Heart left ventricle (tissue), 16 donors: ENCODE measurements at regions not wholly inside any gene's neighbourhood (a gene's known extent, or its start where the extent isn't known, plus 50 kb on each side); places are given as distances from the start of the nearest gene placed in this dataset.
"Not testable (repeated sequence)": the region's sequence is repeated elsewhere in the genome, so short reads cannot be mapped to it uniquely, and the experiment has no call there.

Experiments
- ATAC-seq, 4 donors: fragments of 200-7000 bp; cut with Tn5 transposase; one replicate each; pipeline ENCODE4 v1.9.1; 2020 to 2022; ENCODE audit warnings: moderate library complexity in 4 of 4, mild to moderate bottlenecking in 3 of 4, moderate number of reproducible peaks in 1 of 4
- DNase-seq, 5 donors: peaks; one replicate each; pipeline ENCODE4 v3.0.0-alpha.2; 2020
- H3K27ac ChIP-seq, 12 donors: fragments of 200-600 bp; sonication (generic) in 4 of 12; one replicate each; pipeline versions ENCODE4 v1.5.0 to v1.8.0; 2016 to 2022; ENCODE audit warnings: mild to moderate bottlenecking in 2 of 12
- H3K27me3 ChIP-seq, 9 donors: fragments of 200-600 bp; sonication (generic) in 2 of 9; one replicate each; pipeline versions ENCODE4 v1.5.1 to v1.8.0; 2016 to 2022; ENCODE audit warnings: mild to moderate bottlenecking in 3 of 9
- H3K36me3 ChIP-seq, 9 donors: fragments of 200-600 bp; sonication (generic) in 2 of 9; one replicate each; pipeline versions ENCODE4 v1.5.0 to v1.8.0; 2018 to 2022; ENCODE audit warnings: mild to moderate bottlenecking in 2 of 9
- H3K4me1 ChIP-seq, 12 donors: fragments of 200-600 bp; sonication (generic) in 4 of 12; one replicate each; pipeline versions ENCODE4 v1.5.0 to v1.8.0; 2016 to 2022; ENCODE audit warnings: mild to moderate bottlenecking in 3 of 12
- H3K4me3 ChIP-seq, 12 donors: fragments of 200-600 bp; sonication (generic) in 4 of 12; one replicate each; pipeline versions ENCODE4 v1.5.0 to v1.8.0; 2017 to 2022; ENCODE audit warnings: mild to moderate bottlenecking in 9 of 12, moderate library complexity in 4 of 12
- H3K9me3 ChIP-seq, 12 donors: fragments of 200-600 bp; sonication (generic) in 4 of 12; one replicate each; pipeline versions ENCODE4 v1.5.0 to v1.8.0; 2016 to 2022; ENCODE audit warnings: mild to moderate bottlenecking in 1 of 12
- CTCF ChIP-seq, 12 donors: fragments of 200-600 bp; sonication (generic) in 4 of 12; IDR thresholded peaks; one replicate each; pipeline versions ENCODE4 v1.5.0 to v1.8.0; 2018 to 2022; ENCODE audit warnings: antibody characterized with exemption in 12 of 12, mild to moderate bottlenecking in 5 of 12
- POLR2A ChIP-seq, 2 donors: fragments of 450-650 bp; IDR thresholded peaks; one replicate each; pipeline ENCODE4 v1.6.1; 2017; ENCODE audit warnings: antibody characterized with exemption in 2 of 2, mild to moderate bottlenecking in 2 of 2, moderate library complexity in 2 of 2
- WGBS, 4 donors: extraction: QIAGEN DNeasy Blood & Tissue Kit in 2 of 4; methylation state at CpG; one replicate each; pipeline versions ENCODE4 v1.1.5 to v1.1.7; 2013 to 2018; 5-methylcytosine and 5-hydroxymethylcytosine counted together
- intact Hi-C, 10 donors: fragments of 100-400 bp; cut with DNase I; formaldehyde crosslinking; loops; one replicate each; pipeline versions ENCODE4 v1.11.1 to v1.14.2; 2022
- donor health status: ischemic (EF 13 %, LVEDD 7.1; RV severe dilation, severe dysfunction).
- donor health status: healthy with polysubstance abuse.
- donor health status: DM: no; HTN: yes; CAD: no.
- donor health status: DM: no; HTN: no; CAD: no.
- donor health status: ischemic (EF 25% LVEDD 6.9; RV normal size, moderate dysfunction).
- donor health status: ischemic (EF 25% LVEDD 5.7; RV mildly dilated, moderate dysfunction).
- donor health status: healthy.
- donor health status: DM: yes; HTN: yes; CAD: no.
- donor health status: ischemic (EF 35%, LVEDD 5.7; RV mildly dilated, moderate dysfunction).
- donor health status: nonischemic (EF 11% LVEDD 7.7; RV severe dilation, severe dysfunction).
- donor health status: DM: yes; HTN: yes; CAD: no.
- donor health status: PGD.
- donor health status: ischemic (EF 29% LVEDD 5.4; RV normal size, mild dysfunction).
- donor health status: nonischemic (EF 23%, LVEDD 6.1; RV moderate dilation, normal function).

DNA sequence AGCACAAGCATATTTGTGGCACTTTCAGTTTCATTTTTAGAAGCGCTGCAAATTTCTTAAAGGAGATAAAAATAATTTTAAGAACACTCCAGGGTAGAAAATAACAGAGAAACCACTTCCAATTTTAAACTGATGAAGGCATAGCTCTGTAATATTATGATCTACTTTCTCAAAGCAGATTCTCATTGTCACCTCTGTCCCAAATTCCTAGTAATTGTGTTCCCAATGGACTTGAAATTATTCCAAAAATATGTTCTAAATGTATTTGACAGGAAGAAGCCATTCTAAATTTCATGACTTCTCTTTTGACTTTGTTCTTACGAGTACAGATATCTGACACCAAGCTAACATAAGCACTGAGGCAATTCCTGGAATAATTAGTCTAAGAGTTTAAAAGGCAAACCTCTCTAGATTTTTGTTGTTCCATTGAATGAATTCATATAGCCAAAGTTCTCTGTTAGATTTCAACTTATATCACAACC lies 140.2 kb upstream of the CARMIL1 start:
- peaks cover 0 to 29% (median 12%) of the 10 kb centered on the region in 12 donors for H3K4me1 ChIP-seq
- no peaks in the 10 kb centered on the region for H3K27me3 ChIP-seq
- ATAC-seq (no peak), DNase-seq (no peak)
- peaks cover 0 to 3% (median 0%) of the 10 kb centered on the region in 12 donors for H3K9me3 ChIP-seq
- intact Hi-C loops, result loop anchor here in 5 of 10 donors (1.0 to 10.0 kb wide), 6 partner anchors 38 to 54 kb away; no protein-coding TSS in a partner anchor
- peak overlapping the region in 11 of 12 donors; percentile 33 to 64 (median 53) for H3K4me3 ChIP-seq
- TF ChIP-seq POLR2A (IDR thresholded peaks at IDR 0.05), result no peak
- no peak for TF ChIP-seq CTCF (IDR thresholded peaks at IDR 0.05)
- H3K36me3 ChIP-seq, result peaks cover 0 to 10% (median 0%) of the 10 kb centered on the region in 9 donors
- H3K27ac ChIP-seq, result peak overlapping the region; percentile 78 to 96 (median 88)
- 19 to 39% (median 29%) methylated on average over 2 of the region's 2 CpGs for WGBS, 4 donors

DNA sequence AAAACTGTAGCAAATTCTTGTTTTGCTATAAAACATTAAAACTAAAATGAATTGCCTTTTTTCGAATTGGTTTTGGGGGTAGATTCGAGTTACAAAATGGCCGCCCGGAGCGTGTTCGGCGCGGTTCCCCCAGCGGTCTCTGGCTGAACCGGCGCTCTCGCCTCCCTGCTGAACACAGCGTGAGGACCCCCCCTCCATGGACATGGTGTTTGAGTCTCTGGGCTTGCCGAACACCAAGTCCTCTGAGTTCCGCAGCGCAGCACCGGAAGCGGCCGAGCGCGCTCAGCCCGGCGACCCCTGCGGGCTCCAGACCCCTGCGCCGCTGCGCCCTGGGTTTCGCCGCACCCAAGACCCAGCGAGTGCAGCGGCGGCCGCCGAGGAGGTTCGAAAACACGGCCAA lies 139.6 kb upstream of the CARMIL1 start:
- intact Hi-C loops, result loop anchor here in 4 of 10 donors (2.0 to 10.0 kb wide), 5 partner anchors 38 to 55 kb away; no protein-coding TSS in a partner anchor
- H3K4me1 ChIP-seq, result peaks cover 0 to 29% (median 11%) of the 10 kb centered on the region in 12 donors
- peak overlapping the region in 7 of 12 donors; percentile 26 to 64 (median 55) for H3K4me3 ChIP-seq
- H3K27ac ChIP-seq, result peak overlapping the region in 10 of 12 donors; percentile 78 to 96 (median 90)
- peak in 1 of 5 donors; percentile 23 for DNase-seq
- ATAC-seq, result peak in 1 of 4 donors; percentile 13
- not testable (repeated sequence) for H3K27me3 ChIP-seq, H3K36me3 ChIP-seq, H3K9me3 ChIP-seq
- 69 to 83% (median 79%) methylated on average over 36 of the region's 36 CpGs for WGBS, 4 donors

DNA sequence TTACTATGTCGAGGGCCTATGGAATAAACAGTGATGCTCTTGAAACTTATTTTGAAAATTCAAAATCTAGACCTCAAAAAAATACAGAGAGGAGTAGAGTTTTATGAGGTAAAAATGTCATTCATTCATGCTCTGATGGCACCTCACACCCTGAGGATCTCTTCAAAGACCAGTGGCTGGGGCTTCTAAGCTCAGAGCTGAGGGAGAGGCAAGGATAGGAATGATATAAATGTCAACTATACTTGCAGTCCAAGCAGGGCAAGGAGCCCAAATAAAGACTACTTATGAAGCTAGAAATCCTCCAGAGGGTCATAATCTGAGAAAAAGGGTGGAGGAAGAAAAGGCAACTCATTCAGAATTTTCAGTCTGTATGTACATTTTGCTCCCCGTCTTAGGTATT lies 136.7 kb upstream of the CARMIL1 start:
- Histone ChIP-seq H3K4me3 (no peak overlapping the region), H3K4me1 (peaks cover 0 to 19% (median 5%) of the 10 kb centered on the region in 12 donors), H3K27ac (no peak overlapping the region), H3K9me3 (no peaks in the 10 kb centered on the region), H3K36me3 (no peaks in the 10 kb centered on the region), H3K27me3 (no peaks in the 10 kb centered on the region)
- intact Hi-C loops, result no loop called here
- WGBS, 4 donors, result 83 to 92% (median 88%) methylated on average over 2 of the region's 2 CpGs
- DNase-seq (no peak), ATAC-seq (no peak)
- TF ChIP-seq CTCF (IDR thresholded peaks at IDR 0.05) (no peak), POLR2A (IDR thresholded peaks at IDR 0.05) (no peak)

DNA sequence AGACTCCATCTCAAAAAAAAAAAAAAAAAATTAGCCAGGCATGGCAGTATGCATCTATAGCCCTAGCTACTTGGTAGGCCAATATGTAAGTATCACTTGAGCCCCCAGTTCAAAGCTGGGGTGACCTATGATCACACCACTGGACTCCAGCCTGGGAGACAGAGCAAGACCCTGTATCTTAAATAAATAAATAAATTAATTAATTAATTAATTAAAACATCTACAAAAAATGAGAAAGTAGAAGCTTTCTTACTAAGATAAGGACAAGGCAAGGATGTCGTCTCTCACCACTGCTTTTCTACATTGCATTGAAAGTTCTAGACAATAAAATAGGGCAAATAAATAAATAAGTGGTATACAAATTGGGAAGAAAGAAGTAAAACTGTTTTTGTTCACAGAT lies 134.3 kb upstream of the CARMIL1 start:
- Histone ChIP-seq H3K36me3 (no peaks in the 10 kb centered on the region), H3K9me3 (peaks cover 0 to 10% (median 0%) of the 10 kb centered on the region in 12 donors), H3K27ac (no peak overlapping the region), H3K27me3 (no peaks in the 10 kb centered on the region), H3K4me3 (no peak overlapping the region), H3K4me1 (peaks cover 0 to 12% (median 0%) of the 10 kb centered on the region in 12 donors)
- DNase-seq (no peak), ATAC-seq (no peak)
- WGBS, 4 donors, result 97 to 99% (median 98%) methylated on average over 1 of the region's 1 CpG
- intact Hi-C loops, result no loop called here
- TF ChIP-seq CTCF (IDR thresholded peaks at IDR 0.05) (no peak), POLR2A (IDR thresholded peaks at IDR 0.05) (no peak)

- no peak for TF ChIP-seq CTCF (IDR thresholded peaks at IDR 0.05)
- TF ChIP-seq POLR2A (IDR thresholded peaks at IDR 0.05), result no peak
- ATAC-seq (no peak), DNase-seq (no peak)
- Histone ChIP-seq H3K27me3 (no peaks in the 10 kb centered on the region), H3K36me3 (no peaks in the 10 kb centered on the region), H3K4me1 (peaks cover 0 to 18% (median 0%) of the 10 kb centered on the region in 12 donors), H3K27ac (no peak overlapping the region), H3K4me3 (no peak overlapping the region), H3K9me3 (peaks cover 0 to 19% (median 0%) of the 10 kb centered on the region in 12 donors)
- intact Hi-C loops, result no loop called here
Observed at GRCh38 chr6:25147223-25147622, 132.0 kb upstream of the CARMIL1 start.
